ENCODE measurements at regions not wholly inside any gene's neighbourhood (a gene's known extent, or its start where the extent isn't known, plus 50 kb on each side); places are given as distances from the start of the nearest gene placed in this dataset.

- TF ChIP-seq CTCF (IDR thresholded peaks at IDR 0.05; ENCODE audit: poor library complexity) (no peak), EZH2phosphoT487 (IDR thresholded peaks at IDR 0.05; ENCODE audit: low read depth, severe bottlenecking, unreplicated experiment) (no peak)
Observed at GRCh38 chr15:70329179-70329578, 231.5 kb upstream of the TLE3 start.

Data from hepatocyte (in vitro differentiated cells).